ENCODE measurements at regions not wholly inside any gene's neighbourhood (a gene's known extent, or its start where the extent isn't known, plus 50 kb on each side); places are given as distances from the start of the nearest gene placed in this dataset.

GRCh38 chr4:52244103-52244775 is 193.1 kb downstream of the SPATA18 start:
- no peak for TF ChIP-seq CTCF (IDR thresholded peaks at IDR 0.05; ENCODE audit: control insufficient read depth, extremely low read depth, insufficient read depth)
- no peak for DNase-seq (ENCODE audit: low read depth)
- H3K4me3 ChIP-seq (ENCODE audit: low read depth, low read length) = no peak overlapping the region

GRCh38 chr4:52244848-52245247 is 193.7 kb downstream of the SPATA18 start:
- TF ChIP-seq CTCF (IDR thresholded peaks at IDR 0.05; ENCODE audit: control insufficient read depth, extremely low read depth, insufficient read depth) = no peak
- H3K4me3 ChIP-seq (ENCODE audit: low read depth, low read length) = no peak overlapping the region
- DNase-seq (ENCODE audit: low read depth) = no peak

- no peak for TF ChIP-seq CTCF (IDR thresholded peaks at IDR 0.05; ENCODE audit: control insufficient read depth, extremely low read depth, insufficient read depth)
- H3K4me3 ChIP-seq (ENCODE audit: low read depth, low read length) = no peak overlapping the region
- DNase-seq (ENCODE audit: low read depth) = no peak
Observed at GRCh38 chr4:52246827-52247226, 195.7 kb downstream of the SPATA18 start.

GRCh38 chr4:52247941-52248340 is 196.8 kb downstream of the SPATA18 start:
- TF ChIP-seq CTCF (IDR thresholded peaks at IDR 0.05; ENCODE audit: control insufficient read depth, extremely low read depth, insufficient read depth) = no peak
- no peak overlapping the region for H3K4me3 ChIP-seq (ENCODE audit: low read depth, low read length)
- DNase-seq (ENCODE audit: low read depth) = no peak

- DNase-seq (ENCODE audit: low read depth) = no peak
- TF ChIP-seq CTCF (IDR thresholded peaks at IDR 0.05; ENCODE audit: control insufficient read depth, extremely low read depth, insufficient read depth) = no peak
Observed at GRCh38 chr4:52248820-52249219, 197.7 kb downstream of the SPATA18 start.

GRCh38 chr4:52249581-52249980 is 198.5 kb downstream of the SPATA18 start:
- no peak overlapping the region for H3K4me3 ChIP-seq (ENCODE audit: low read depth, low read length)
- no peak for TF ChIP-seq CTCF (IDR thresholded peaks at IDR 0.05; ENCODE audit: control insufficient read depth, extremely low read depth, insufficient read depth)
- DNase-seq (ENCODE audit: low read depth) = no peak

More at GRCh38 chr4:52248820-52249219, 197.7 kb downstream of the SPATA18 start:
- H3K4me3 ChIP-seq (ENCODE audit: low read depth, low read length) = no peak overlapping the region

GRCh38 chr4:52250154-52250553 is 199.1 kb downstream of the SPATA18 start:
- H3K4me3 ChIP-seq (ENCODE audit: low read depth, low read length) = no peak overlapping the region
- DNase-seq (ENCODE audit: low read depth) = no peak
- no peak for TF ChIP-seq CTCF (IDR thresholded peaks at IDR 0.05; ENCODE audit: control insufficient read depth, extremely low read depth, insufficient read depth)
